IMR-90 (cell line): ENCODE measurements at regions not wholly inside any gene's neighbourhood (a gene's known extent, or its start where the extent isn't known, plus 50 kb on each side); places are given as distances from the start of the nearest gene placed in this dataset.

Experiments used
- BHLHE40 ChIP-seq: fragments of 150-350 bp; IDR thresholded peaks from 2 replicates; pipeline ENCODE4 v1.6.1; 2016; ENCODE audit warnings: mild to moderate bottlenecking, low read depth, low read length
- CHD1 ChIP-seq: IDR thresholded peaks from 2 replicates; pipeline ENCODE4 v1.6.1; 2012; ENCODE audit warnings: low read depth, low read length, improper control_type of control experiment
- ELK1 ChIP-seq: fragments of 150-350 bp; IDR thresholded peaks from 2 replicates; pipeline ENCODE4 v1.6.1; 2016; ENCODE audit warnings: low read depth, mild to moderate bottlenecking, low read length, moderate library complexity, borderline replicate concordance
- FOS ChIP-seq: fragments of 150-350 bp; IDR thresholded peaks from 2 replicates; pipeline ENCODE4 v1.6.1; 2016; ENCODE audit warnings: low read depth, low read length
- MAFK ChIP-seq: IDR thresholded peaks from 2 replicates; pipeline ENCODE4 v1.6.1; 2012; ENCODE audit warnings: low read depth, low read length, improper control_type of control experiment
- MAZ ChIP-seq: IDR thresholded peaks from 2 replicates; pipeline ENCODE4 v1.6.1; 2012; ENCODE audit warnings: low read depth, mild to moderate bottlenecking, low read length, improper control_type of control experiment, moderate library complexity, borderline replicate concordance
- POLR2A ChIP-seq: IDR thresholded peaks from 2 replicates; pipeline ENCODE4 v1.6.1; 2012; ENCODE audit warnings: mild to moderate bottlenecking, low read depth, low read length
- RFX5 ChIP-seq: IDR thresholded peaks from 2 replicates; pipeline ENCODE4 v1.8.0; 2012; ENCODE audit warnings: low read depth, mild to moderate bottlenecking, low read length, moderate library complexity
- TF ChIP-seq, protein P1 (sequence below): conservative IDR thresholded peaks from 2 replicates; pipeline ENCODE4 v1.5.1; 2012; ENCODE audit warnings: mild to moderate bottlenecking, low read depth, low read length, improper control_type of control experiment
- TF ChIP-seq, protein P2 (sequence below): fragments of 150-350 bp; IDR thresholded peaks from 2 replicates; pipeline ENCODE4 v1.6.1; 2017; ENCODE audit warnings: mild to moderate bottlenecking, antibody characterized with exemption, low read length, low read depth

DNA sequence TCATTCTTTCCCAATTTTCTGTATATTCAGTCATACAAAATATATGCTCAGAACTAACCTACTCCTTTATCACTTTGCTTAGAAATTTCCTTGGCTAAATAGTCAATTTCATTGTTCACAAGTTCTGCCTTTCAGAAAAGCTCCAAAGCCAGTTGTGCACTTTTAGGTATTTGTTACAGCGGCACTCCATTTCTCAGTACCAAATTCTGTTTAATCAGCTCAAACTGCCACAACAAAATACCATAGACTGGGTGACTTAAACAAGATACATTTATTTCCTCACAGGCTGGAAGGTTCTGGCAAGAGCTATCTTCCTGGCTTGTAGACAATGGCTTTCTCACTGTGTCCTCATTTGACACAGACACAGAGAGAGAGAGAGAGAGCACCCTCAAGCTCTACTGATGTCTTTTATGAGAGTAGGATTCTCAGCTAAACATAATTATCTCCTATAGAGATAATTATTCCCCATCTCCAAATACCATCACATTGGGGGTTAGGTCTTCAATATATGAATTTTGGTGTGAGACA lies 188.8 kb upstream of the FSTL5 start:
- TF ChIP-seq, protein P1, sequence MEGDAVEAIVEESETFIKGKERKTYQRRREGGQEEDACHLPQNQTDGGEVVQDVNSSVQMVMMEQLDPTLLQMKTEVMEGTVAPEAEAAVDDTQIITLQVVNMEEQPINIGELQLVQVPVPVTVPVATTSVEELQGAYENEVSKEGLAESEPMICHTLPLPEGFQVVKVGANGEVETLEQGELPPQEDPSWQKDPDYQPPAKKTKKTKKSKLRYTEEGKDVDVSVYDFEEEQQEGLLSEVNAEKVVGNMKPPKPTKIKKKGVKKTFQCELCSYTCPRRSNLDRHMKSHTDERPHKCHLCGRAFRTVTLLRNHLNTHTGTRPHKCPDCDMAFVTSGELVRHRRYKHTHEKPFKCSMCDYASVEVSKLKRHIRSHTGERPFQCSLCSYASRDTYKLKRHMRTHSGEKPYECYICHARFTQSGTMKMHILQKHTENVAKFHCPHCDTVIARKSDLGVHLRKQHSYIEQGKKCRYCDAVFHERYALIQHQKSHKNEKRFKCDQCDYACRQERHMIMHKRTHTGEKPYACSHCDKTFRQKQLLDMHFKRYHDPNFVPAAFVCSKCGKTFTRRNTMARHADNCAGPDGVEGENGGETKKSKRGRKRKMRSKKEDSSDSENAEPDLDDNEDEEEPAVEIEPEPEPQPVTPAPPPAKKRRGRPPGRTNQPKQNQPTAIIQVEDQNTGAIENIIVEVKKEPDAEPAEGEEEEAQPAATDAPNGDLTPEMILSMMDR = no peak
- TF ChIP-seq BHLHE40 (no peak), POLR2A (no peak), MAFK (no peak), RFX5 (no peak), CHD1 (no peak), FOS (no peak), MAZ (no peak), ELK1 (no peak)
- TF ChIP-seq, protein P2, sequence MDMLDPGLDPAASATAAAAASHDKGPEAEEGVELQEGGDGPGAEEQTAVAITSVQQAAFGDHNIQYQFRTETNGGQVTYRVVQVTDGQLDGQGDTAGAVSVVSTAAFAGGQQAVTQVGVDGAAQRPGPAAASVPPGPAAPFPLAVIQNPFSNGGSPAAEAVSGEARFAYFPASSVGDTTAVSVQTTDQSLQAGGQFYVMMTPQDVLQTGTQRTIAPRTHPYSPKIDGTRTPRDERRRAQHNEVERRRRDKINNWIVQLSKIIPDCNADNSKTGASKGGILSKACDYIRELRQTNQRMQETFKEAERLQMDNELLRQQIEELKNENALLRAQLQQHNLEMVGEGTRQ = no peak
